ENCODE measurements at regions not wholly inside any gene's neighbourhood (a gene's known extent, or its start where the extent isn't known, plus 50 kb on each side); places are given as distances from the start of the nearest gene placed in this dataset.

DNA sequence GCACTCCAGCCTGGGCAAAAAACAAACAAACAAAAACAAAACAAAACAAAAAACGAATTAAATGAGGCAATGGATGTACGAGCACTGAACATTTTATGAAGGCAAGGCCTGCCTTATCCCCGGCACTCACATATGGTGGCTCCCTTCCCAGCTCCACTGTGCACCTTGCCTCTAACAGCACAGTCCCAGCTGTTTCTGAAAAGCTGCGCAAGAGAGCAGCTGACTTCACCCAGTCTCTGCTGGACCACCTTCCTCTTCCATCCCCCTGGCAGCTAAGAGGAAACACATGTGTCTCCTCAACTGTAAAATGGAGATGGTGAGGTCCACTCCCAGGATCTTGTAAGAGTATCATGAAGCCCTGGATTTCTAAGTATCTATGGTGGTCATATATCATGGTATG, 100.7 kb downstream of the KLF4 start:
- ChIA-PET POLR2A (no interaction called here), CTCF (interaction anchor here (0.6 kb wide), 1 partner anchor 1042 kb away, joined by 3 read pairs; no protein-coding TSS in a partner anchor), RAD21 (ENCODE audit: unreplicated experiment) (no interaction called here), SMC1A (ENCODE audit: uncharacterized antibody, unreplicated experiment) (no interaction called here)
- in situ Hi-C loops (cut with MboI), result loop anchor here (10.0 kb wide), 1 partner anchor 76 kb away; no protein-coding TSS in a partner anchor
- Histone ChIP-seq H3K9ac (ENCODE audit: control insufficient read depth, insufficient read depth, low read length) (no peak overlapping the region), H3K4me2 (ENCODE audit: control insufficient read depth, insufficient read depth) (no peak overlapping the region), H3K36me3 (ENCODE audit: control insufficient read depth in 2 of 2, insufficient read depth in 2 of 2, low read length in 1 of 2) (no peaks in the 10 kb centered on the region), H2AFZ (ENCODE audit: control insufficient read depth, low read depth, low read length) (no peak overlapping the region), H3K4me3 (no peak overlapping the region), H3K27ac (ENCODE audit: control insufficient read depth, insufficient read depth) (no peak overlapping the region), H3K79me2 (ENCODE audit: control insufficient read depth, insufficient read depth, low read length) (no peaks in the 10 kb centered on the region), H3K4me1 (ENCODE audit: control insufficient read depth, insufficient read depth, low read length) (no peaks in the 10 kb centered on the region), H3K9me3 (replicated peaks; ENCODE audit: control insufficient read depth, insufficient read depth, low read length) (no peaks in the 10 kb centered on the region), H3K27me3 (replicated peaks in 1 of 2; ENCODE audit: control insufficient read depth in 2 of 2, insufficient read depth in 2 of 2, low read length in 1 of 2) (peaks cover 0 to 6% of the 10 kb centered on the region in 2 experiments; a peak in 2 of 4 replicates), H4K20me1 (ENCODE audit: control insufficient read depth, insufficient read depth) (no peaks in the 10 kb centered on the region)
- DNase-seq (ENCODE audit: low read depth, low spot score) (no peak), FAIRE-seq (no peak), ATAC-seq (no peak)
- 29% methylated on average over 4 of the region's 4 CpGs for WGBS (ENCODE audit: insufficient coverage, insufficient replicate concordance, low lambda C conversion rate, missing lambda C conversion rate)
- intact Hi-C loops (cut with micrococcal nuclease; ENCODE audit: unreplicated experiment), result no loop called here
- TF ChIP-seq, protein P1, sequence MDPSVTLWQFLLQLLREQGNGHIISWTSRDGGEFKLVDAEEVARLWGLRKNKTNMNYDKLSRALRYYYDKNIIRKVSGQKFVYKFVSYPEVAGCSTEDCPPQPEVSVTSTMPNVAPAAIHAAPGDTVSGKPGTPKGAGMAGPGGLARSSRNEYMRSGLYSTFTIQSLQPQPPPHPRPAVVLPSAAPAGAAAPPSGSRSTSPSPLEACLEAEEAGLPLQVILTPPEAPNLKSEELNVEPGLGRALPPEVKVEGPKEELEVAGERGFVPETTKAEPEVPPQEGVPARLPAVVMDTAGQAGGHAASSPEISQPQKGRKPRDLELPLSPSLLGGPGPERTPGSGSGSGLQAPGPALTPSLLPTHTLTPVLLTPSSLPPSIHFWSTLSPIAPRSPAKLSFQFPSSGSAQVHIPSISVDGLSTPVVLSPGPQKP (IDR thresholded peaks at IDR 0.05; ENCODE audit: low read depth, low read length), result no peak
- TF ChIP-seq ZNF24 (IDR thresholded peaks at IDR 0.05) (no peak), GATAD2B (conservative IDR thresholded peaks at IDR 0.05; ENCODE audit: low read depth) (no peak), EED (IDR thresholded peaks at IDR 0.05; ENCODE audit: low read depth) (no peak), POLR2AphosphoS5 (IDR thresholded peaks at IDR 0.05; ENCODE audit: low read length) (no peak)
- TF ChIP-seq, protein P2, sequence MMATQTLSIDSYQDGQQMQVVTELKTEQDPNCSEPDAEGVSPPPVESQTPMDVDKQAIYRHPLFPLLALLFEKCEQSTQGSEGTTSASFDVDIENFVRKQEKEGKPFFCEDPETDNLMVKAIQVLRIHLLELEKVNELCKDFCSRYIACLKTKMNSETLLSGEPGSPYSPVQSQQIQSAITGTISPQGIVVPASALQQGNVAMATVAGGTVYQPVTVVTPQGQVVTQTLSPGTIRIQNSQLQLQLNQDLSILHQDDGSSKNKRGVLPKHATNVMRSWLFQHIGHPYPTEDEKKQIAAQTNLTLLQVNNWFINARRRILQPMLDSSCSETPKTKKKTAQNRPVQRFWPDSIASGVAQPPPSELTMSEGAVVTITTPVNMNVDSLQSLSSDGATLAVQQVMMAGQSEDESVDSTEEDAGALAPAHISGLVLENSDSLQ (IDR thresholded peaks at IDR 0.05), result no peak
- BruUV-seq (replicated peaks), result no TSS peak

DNA sequence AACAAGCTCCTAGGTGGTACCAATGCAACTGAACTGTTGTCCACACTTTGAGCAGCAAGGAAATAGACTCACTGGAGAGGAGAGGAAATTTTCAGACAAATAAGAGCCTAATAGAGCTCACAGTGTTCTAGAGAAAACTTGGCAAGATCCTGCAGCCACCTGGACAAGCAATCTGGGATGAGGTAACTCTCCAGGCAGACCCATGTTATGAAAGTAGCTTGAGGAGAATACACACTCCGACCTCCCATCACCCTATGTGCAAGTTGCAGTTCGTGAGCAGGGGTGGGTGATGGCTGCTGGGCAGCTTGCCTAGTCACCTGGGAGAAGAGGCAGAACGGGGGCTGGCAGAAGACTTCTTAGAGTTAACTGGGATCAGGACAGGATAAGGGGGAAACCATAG, 102.2 kb downstream of the KLF4 start:
- intact Hi-C loops (cut with micrococcal nuclease; ENCODE audit: unreplicated experiment), result no loop called here
- Histone ChIP-seq H3K9me3 (replicated peaks; ENCODE audit: control insufficient read depth, insufficient read depth, low read length) (no peaks in the 10 kb centered on the region), H3K4me2 (ENCODE audit: control insufficient read depth, insufficient read depth) (no peak overlapping the region), H2AFZ (ENCODE audit: control insufficient read depth, low read depth, low read length) (no peak overlapping the region), H3K36me3 (ENCODE audit: control insufficient read depth in 2 of 2, insufficient read depth in 2 of 2, low read length in 1 of 2) (no peaks in the 10 kb centered on the region), H3K27ac (ENCODE audit: control insufficient read depth, insufficient read depth) (no peak overlapping the region), H3K79me2 (ENCODE audit: control insufficient read depth, insufficient read depth, low read length) (no peaks in the 10 kb centered on the region), H3K4me3 (no peak overlapping the region), H3K4me1 (ENCODE audit: control insufficient read depth, insufficient read depth, low read length) (no peaks in the 10 kb centered on the region), H3K9ac (ENCODE audit: control insufficient read depth, insufficient read depth, low read length) (no peak overlapping the region), H3K27me3 (replicated peaks in 1 of 2; ENCODE audit: control insufficient read depth in 2 of 2, insufficient read depth in 2 of 2, low read length in 1 of 2) (peaks cover 0 to 6% of the 10 kb centered on the region in 2 experiments; a peak in 2 of 4 replicates), H4K20me1 (ENCODE audit: control insufficient read depth, insufficient read depth) (no peaks in the 10 kb centered on the region)
- ChIA-PET RAD21 (ENCODE audit: unreplicated experiment) (no interaction called here), CTCF (no interaction called here), SMC1A (ENCODE audit: uncharacterized antibody, unreplicated experiment) (no interaction called here), POLR2A (no interaction called here)
- DNase-seq (ENCODE audit: low read depth, low spot score) (no peak), ATAC-seq (no peak), FAIRE-seq (no peak)
- 3% methylated on average over 3 of the region's 3 CpGs for WGBS (ENCODE audit: insufficient coverage, insufficient replicate concordance, low lambda C conversion rate, missing lambda C conversion rate)
- in situ Hi-C loops (cut with MboI), result loop anchor here (10.0 kb wide), 1 partner anchor 77 kb away; no protein-coding TSS in a partner anchor
- BruUV-seq (replicated peaks), result no TSS peak
- TF ChIP-seq, protein P3, sequence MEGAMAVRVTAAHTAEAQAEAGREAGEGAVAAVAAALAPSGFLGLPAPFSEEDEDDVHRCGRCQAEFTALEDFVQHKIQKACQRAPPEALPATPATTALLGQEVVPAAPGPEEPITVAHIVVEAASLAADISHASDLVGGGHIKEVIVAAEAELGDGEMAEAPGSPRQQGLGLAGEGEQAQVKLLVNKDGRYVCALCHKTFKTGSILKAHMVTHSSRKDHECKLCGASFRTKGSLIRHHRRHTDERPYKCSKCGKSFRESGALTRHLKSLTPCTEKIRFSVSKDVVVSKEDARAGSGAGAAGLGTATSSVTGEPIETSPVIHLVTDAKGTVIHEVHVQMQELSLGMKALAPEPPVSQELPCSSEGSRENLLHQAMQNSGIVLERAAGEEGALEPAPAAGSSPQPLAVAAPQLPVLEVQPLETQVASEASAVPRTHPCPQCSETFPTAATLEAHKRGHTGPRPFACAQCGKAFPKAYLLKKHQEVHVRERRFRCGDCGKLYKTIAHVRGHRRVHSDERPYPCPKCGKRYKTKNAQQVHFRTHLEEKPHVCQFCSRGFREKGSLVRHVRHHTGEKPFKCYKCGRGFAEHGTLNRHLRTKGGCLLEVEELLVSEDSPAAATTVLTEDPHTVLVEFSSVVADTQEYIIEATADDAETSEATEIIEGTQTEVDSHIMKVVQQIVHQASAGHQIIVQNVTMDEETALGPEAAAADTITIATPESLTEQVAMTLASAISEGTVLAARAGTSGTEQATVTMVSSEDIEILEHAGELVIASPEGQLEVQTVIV (IDR thresholded peaks at IDR 0.05; ENCODE audit: borderline replicate concordance, partially characterized antibody), result no peak
- TF ChIP-seq ZBED1 (IDR thresholded peaks at IDR 0.05; ENCODE audit: borderline replicate concordance), result no peak
- TF ChIP-seq CBX5 (IDR thresholded peaks at IDR 0.05; ENCODE audit: low read depth), result no peak
- TF ChIP-seq, protein P4, sequence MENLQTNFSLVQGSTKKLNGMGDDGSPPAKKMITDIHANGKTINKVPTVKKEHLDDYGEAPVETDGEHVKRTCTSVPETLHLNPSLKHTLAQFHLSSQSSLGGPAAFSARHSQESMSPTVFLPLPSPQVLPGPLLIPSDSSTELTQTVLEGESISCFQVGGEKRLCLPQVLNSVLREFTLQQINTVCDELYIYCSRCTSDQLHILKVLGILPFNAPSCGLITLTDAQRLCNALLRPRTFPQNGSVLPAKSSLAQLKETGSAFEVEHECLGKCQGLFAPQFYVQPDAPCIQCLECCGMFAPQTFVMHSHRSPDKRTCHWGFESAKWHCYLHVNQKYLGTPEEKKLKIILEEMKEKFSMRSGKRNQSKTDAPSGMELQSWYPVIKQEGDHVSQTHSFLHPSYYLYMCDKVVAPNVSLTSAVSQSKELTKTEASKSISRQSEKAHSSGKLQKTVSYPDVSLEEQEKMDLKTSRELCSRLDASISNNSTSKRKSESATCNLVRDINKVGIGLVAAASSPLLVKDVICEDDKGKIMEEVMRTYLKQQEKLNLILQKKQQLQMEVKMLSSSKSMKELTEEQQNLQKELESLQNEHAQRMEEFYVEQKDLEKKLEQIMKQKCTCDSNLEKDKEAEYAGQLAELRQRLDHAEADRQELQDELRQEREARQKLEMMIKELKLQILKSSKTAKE (IDR thresholded peaks at IDR 0.05; ENCODE audit: low read depth, poor library complexity, severe bottlenecking), result no peak
- TF ChIP-seq ZNF207 (IDR thresholded peaks at IDR 0.05; ENCODE audit: borderline replicate concordance), result no peak
- TF ChIP-seq DPF2 (IDR thresholded peaks at IDR 0.05), result no peak
- no peak for TF ChIP-seq RBBP5 (conservative IDR thresholded peaks at IDR 0.05)
